Mesodermal cell (in vitro differentiated cells): ENCODE measurements at regions not wholly inside any gene's neighbourhood (a gene's known extent, or its start where the extent isn't known, plus 50 kb on each side); places are given as distances from the start of the nearest gene placed in this dataset.

Experiments used
- H3K27ac ChIP-seq: 2 replicates; pipeline ENCODE4 v1.7.0; 2013; ENCODE audit warnings: mild to moderate bottlenecking, low read depth, low read length, moderate library complexity; ENCODE audit not compliant: severe bottlenecking
- H3K36me3 ChIP-seq: 2 replicates; pipeline ENCODE4 v1.7.1; 2013; ENCODE audit warnings: mild to moderate bottlenecking, low read length, moderate library complexity; ENCODE audit not compliant: control insufficient read depth, insufficient read depth
- H3K4me1 ChIP-seq: one replicate; pipeline ENCODE4 v1.7.1; 2013; ENCODE audit warnings: mild to moderate bottlenecking, low read length; ENCODE audit not compliant: insufficient read depth, control insufficient read depth, poor library complexity, severe bottlenecking
- H3K4me3 ChIP-seq: 2 replicates; pipeline ENCODE4 v1.7.0; 2013; ENCODE audit warnings: low read length, control low read depth, mild to moderate bottlenecking; ENCODE audit not compliant: insufficient read depth, poor library complexity, severe bottlenecking; ENCODE audit errors: extremely low read depth
- H3K9me3 ChIP-seq: 2 replicates; pipeline ENCODE4 v1.7.1; 2013; ENCODE audit warnings: mild to moderate bottlenecking, low read length, moderate library complexity; ENCODE audit not compliant: control insufficient read depth
- WGBS, 2 experiments: methylation state at CpG; one replicate each; pipeline ENCODE4 v1.1.5; 2013; ENCODE audit warnings: missing lambda C conversion rate in 2 of 2; ENCODE audit not compliant: insufficient coverage in 2 of 2; 5-methylcytosine and 5-hydroxymethylcytosine counted together

DNA sequence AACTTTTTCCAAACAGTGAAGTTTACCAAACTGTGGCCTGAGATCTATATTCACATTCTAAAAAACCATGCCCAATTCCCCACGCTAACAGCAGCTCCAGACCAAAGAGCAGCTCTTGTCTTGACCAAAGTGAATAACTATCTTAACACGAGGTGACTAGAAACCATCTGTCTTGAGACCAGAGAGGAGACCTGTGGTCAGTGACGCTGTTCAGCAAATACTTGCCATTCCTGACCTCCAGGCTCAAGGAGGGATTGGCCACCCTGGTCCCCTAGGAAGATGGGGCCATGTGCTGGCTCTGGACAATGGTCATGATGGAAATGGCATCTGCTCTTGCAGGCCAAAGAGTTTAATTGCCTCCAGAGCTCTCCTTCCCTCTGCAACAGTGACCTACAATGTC, 104.4 kb upstream of the CD93 start:
- Histone ChIP-seq H3K27ac (no peak overlapping the region), H3K9me3 (no peaks in the 10 kb centered on the region), H3K4me3 (no peak overlapping the region), H3K36me3 (no peaks in the 10 kb centered on the region), H3K4me1 (no peaks in the 10 kb centered on the region)
- 76 to 88% methylated on average over 2 to 3 of the region's 3 CpGs for WGBS, 2 experiments

DNA sequence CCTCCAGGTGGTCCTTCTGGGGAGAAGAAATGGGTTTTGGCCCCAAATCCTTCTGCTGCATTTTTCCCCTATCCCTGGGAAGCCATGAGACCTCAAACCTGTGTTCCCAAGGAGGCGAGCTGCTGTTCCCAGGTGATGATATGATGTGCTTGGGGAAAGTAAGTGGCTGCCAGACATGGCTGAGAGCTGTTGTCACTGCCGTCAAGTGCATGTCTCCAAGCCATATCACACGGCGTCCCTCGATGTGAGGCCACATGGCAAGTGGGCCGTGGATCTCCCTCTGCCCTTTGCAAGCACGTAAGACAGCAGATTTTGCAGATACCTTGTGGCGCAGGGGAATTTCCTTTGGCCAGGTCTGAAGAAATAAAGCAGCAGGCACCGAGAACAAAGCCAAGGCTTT, 103.7 kb upstream of the CD93 start:
- Histone ChIP-seq H3K36me3 (no peaks in the 10 kb centered on the region), H3K4me3 (no peak overlapping the region), H3K27ac (no peak overlapping the region), H3K9me3 (no peaks in the 10 kb centered on the region), H3K4me1 (no peaks in the 10 kb centered on the region)
- WGBS, 2 experiments, result 90 to 97% methylated on average over 8 of the region's 9 CpGs

DNA sequence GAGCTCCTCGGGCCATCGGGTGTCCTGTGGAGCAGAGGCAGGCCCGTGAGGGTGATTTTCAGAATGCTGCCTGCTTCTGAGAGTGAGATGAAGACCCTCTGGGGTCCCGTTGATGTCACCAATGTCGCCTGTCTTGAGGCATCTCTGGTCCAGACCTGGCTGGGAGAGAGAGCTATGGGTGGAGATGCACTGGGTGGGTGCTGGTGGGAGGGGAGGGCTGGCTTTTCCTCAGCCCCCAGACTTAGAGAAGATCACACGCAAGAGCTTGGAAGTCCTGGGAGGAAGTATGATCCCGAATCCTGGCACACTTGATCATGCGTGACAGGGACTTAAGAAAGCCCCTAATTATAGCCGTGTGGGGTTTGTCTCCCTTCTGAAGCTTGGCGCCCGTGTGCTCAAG, 103.2 kb upstream of the CD93 start:
- Histone ChIP-seq H3K4me1 (no peaks in the 10 kb centered on the region), H3K9me3 (no peaks in the 10 kb centered on the region), H3K36me3 (no peaks in the 10 kb centered on the region), H3K27ac (no peak overlapping the region), H3K4me3 (no peak overlapping the region)
- 93 to 95% methylated on average over 9 to 11 of the region's 11 CpGs for WGBS, 2 experiments

DNA sequence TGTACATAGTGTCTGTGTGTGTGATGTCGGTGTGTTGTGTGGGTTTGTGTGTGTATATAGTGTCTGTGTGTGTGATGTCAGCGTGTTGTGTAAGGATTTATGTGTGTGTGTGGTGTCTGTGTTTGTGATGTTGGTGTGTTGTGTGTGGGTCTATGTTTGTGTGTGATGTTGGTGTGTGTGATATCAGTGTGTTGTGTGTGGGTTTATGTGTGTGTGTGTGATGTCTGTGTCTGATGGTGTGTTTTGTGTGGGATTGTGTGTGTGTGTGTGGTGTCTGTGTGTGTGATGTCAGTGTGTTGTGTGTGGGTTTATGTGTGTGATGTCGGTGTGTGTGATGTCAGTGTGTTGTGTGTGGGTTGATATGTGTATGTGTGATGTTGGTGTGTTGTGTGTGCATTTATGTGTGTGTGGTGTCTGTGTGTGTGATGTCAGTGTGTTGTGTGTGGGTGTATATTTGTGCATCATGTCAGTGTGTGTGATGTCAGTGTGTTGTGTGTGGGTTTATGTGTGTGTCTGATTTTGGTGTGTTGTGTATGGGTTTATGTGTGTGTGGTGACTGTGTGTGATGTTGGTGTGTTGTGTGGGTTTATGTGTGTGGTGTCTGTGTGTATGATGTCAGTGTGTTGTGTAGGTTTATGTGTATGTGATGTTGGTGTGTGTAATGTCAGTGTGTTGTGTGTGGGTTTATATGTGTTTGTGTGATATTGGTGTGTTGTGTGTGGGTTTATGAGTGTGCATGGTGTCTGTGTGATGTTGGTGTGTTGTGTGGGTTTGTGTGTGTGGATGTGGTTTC, 102.4 kb upstream of the CD93 start:
- H3K4me3 ChIP-seq, result no peak overlapping the region
- no peaks in the 10 kb centered on the region for H3K4me1 ChIP-seq
- no peaks in the 10 kb centered on the region for H3K9me3 ChIP-seq
- H3K36me3 ChIP-seq, result no peaks in the 10 kb centered on the region
- no peak overlapping the region for H3K27ac ChIP-seq
- 93 to 98% methylated on average over 3 of the region's 3 CpGs for WGBS, 2 experiments

DNA sequence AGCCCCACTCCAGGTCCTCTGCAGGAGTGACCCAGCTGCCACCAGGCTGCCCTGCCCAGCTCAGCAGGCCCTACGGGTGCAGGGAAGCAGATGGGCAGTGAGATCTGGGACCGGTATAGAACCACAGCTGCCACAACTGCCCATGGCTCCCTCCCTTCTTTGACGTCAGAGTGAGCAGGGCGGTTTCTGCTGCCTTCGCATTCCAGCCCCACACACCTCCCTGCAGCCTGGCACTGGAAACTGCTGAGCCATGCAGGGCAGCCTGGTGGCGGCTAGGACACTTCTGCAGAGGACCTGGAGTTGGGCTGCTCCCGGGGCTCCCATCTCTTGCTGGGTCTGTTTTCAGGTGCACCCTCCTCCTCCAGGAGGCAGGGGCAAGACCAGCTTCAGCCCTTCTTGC, 101.6 kb upstream of the CD93 start:
- H3K4me1 ChIP-seq, result no peaks in the 10 kb centered on the region
- H3K9me3 ChIP-seq, result no peaks in the 10 kb centered on the region
- H3K4me3 ChIP-seq, result no peak overlapping the region
- no peaks in the 10 kb centered on the region for H3K36me3 ChIP-seq
- no peak overlapping the region for H3K27ac ChIP-seq
- 75 to 87% methylated on average over 6 of the region's 7 CpGs for whole genome bisulfite sequencing, 2 experiments

DNA sequence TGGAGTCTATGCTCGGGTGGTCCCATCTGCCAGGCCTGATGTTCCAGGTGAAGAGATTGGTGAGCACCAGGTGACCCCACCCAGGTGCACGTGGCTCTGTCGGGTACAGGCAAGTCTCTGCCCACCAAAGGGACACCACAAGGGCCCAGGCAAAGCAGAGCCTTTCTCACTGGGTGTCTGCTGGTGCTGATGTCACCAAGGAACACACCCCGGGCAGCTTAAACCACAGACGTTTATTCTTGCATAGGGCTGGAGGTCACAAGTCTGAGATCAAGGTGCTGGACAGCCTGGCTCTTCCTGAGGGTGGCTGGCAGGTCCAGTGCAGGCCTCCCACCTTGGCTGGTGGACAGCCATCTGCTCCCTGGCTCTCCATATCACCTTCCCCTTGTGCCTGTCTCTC, 100.7 kb upstream of the CD93 start:
- 89 to 92% methylated on average over 5 of the region's 5 CpGs for WGBS, 2 experiments
- no peak overlapping the region for H3K4me3 ChIP-seq
- H3K4me1 ChIP-seq, result no peaks in the 10 kb centered on the region
- H3K9me3 ChIP-seq, result no peaks in the 10 kb centered on the region
- H3K27ac ChIP-seq, result no peak overlapping the region
- H3K36me3 ChIP-seq, result no peaks in the 10 kb centered on the region

DNA sequence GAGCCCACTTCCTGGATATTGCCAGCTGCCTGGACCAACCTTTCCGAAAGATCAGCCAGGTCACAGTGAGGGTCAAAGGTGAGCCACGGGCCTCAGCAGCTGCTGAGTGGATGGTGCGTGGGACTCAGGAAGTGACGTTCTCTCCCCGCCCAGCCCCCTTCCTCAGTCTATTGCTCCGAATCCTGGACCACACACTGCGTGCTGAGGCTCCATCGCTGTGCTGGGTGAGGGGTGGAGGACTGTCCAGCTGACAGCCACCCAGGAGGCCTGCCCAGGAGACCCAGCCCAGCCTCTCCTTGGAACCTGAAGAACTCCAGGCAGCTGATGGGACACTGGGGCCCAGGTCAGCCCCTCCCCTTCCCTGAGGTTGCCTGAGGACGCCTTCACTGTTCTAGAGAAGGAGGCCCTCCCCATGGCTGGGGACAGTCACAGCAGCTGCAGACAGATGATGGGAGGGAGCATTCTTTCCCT, 94.4 kb upstream of the CD93 start:
- Histone ChIP-seq H3K4me1 (peaks cover 22% of the 10 kb centered on the region), H3K27ac (peak overlapping the region; percentile 36), H3K9me3 (peaks cover 6% of the 10 kb centered on the region), H3K4me3 (no peak overlapping the region), H3K36me3 (no peaks in the 10 kb centered on the region)
- 86 to 91% methylated on average over 8 of the region's 9 CpGs for WGBS, 2 experiments

DNA sequence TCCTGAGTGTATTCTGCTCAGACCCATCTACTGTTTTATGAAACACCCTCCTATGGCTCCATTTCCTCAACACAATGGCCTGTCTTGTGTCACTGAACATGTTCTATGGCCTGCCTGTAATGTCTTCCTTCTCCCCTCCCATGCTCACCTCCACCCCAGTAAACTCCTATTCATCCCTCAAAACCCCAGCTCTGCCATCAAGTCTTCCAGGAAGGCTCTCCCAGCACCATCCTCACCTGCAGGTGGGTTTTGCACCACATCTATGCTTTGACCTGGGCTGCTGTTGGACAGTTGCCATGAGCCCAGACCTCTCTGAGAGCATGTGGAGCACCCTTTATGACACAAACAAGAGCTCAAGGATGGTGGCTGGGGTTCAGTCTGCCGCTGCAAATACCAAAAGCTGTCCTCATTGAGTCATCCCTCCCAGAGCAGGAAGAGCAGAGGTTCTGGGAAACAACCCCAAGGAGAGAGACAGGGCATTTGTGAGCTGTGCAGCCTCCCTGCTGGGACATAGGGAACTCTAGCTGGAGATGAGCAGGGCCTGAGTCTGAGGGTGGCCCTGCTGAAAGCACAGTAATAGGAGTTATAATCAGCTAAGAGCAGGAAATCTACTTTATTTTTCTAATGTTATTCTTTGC, 93.8 kb upstream of the CD93 start:
- Histone ChIP-seq H3K9me3 (peaks cover 6% of the 10 kb centered on the region), H3K4me3 (no peak overlapping the region), H3K4me1 (peaks cover 22% of the 10 kb centered on the region), H3K36me3 (no peaks in the 10 kb centered on the region), H3K27ac (peak overlapping the region; percentile 36)
- WGBS, 2 experiments, result 88% methylated on average over 1 of the region's 1 CpG; no CpG with 5 or more reads in 1 of the 2 experiments

DNA sequence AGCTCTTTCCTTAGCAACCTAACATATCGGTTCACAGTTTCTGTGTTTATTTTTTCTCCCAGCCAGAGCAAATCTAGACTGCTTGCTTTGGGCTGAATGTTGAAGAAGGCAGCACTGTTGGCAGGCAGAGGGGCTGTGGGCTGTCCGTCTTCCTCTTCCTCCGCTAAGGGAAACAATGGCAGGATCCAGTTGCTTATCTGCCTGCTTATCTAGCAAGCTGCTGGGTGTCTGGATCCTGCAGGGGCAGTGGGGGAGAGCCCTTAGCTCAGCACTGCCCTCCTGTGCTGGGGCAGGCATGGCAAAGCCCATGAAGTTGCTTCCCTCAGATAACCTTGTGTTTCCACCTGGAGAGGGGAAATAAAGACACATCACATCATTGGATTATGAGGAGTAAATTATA, 92.7 kb upstream of the CD93 start:
- Histone ChIP-seq H3K4me3 (no peak overlapping the region), H3K9me3 (peaks cover 6% of the 10 kb centered on the region), H3K27ac (peak overlapping the region; percentile 67), H3K36me3 (no peaks in the 10 kb centered on the region), H3K4me1 (peaks cover 22% of the 10 kb centered on the region)
- 43 to 66% methylated on average over 1 to 3 of the region's 3 CpGs for WGBS, 2 experiments

DNA sequence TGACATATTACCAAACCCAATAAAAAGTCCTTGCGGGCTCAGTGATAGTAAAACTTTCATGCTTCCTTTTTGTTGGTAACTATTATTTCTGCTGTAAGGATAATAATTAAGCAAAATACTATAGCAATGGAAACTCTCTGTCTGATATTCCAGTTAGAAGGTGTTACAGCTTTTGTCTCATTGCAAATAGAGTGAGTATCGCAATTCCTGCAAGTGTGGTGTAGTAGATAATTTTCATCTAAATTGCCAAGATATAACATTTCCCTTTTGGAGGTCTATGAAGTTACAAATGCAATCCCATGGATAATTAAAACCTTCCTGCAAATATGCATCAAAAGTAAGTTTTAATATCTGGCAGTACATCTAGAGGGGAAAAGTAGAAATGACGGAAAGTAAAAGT, 88.7 kb upstream of the CD93 start:
- no peak overlapping the region for H3K4me3 ChIP-seq
- peaks cover 6% of the 10 kb centered on the region for H3K9me3 ChIP-seq
- WGBS, 2 experiments, result no CpG with 5 or more reads among the region's 3 CpGs
- H3K4me1 ChIP-seq, result peaks cover 12% of the 10 kb centered on the region
- no peak overlapping the region for H3K27ac ChIP-seq
- H3K36me3 ChIP-seq, result no peaks in the 10 kb centered on the region

DNA sequence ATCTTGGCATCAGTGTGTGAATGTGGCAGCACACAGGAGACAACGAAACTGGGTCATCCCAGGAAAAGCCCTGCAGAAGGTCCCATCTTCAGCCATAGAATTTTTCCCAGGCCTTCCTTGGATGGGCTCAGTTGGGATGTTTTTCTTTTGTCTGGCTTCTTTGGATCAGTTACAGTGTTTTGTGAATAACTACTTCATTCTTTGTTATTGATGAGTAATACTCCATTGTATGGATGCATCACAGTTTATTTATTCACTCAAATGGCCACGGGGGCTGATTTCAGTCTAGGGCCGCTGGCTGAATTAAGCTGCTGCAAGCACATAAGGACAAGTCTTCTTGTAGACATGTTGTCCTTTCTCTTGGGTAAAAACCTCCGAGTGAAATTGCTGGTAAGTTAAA, 81.3 kb upstream of the CD93 start:
- no peak overlapping the region for H3K27ac ChIP-seq

More for the DNA sequence above, 81.3 kb upstream of the CD93 start:
- H3K4me3 ChIP-seq, result no peak overlapping the region
- no peaks in the 10 kb centered on the region for H3K4me1 ChIP-seq
- 100% methylated on average over 3 of the region's 4 CpGs; no CpG with 5 or more reads in 1 of the 2 experiments for WGBS, 2 experiments
- H3K9me3 ChIP-seq, result no peaks in the 10 kb centered on the region
- no peaks in the 10 kb centered on the region for H3K36me3 ChIP-seq
